G401.6 (cell line): ENCODE measurements at regions not wholly inside any gene's neighbourhood (a gene's known extent, or its start where the extent isn't known, plus 50 kb on each side); places are given as distances from the start of the nearest gene placed in this dataset.
"Not testable (repeated sequence)": the region's sequence is repeated elsewhere in the genome, so short reads cannot be mapped to it uniquely, and the experiment has no call there.

Source experiments
- FAIRE-seq: peaks from 2 replicates; lab custom pipeline; 2012; peaks lifted over from hg19 to GRCh38; lab: Jason Lieb, UNC

- FAIRE-seq = no peak
Observed at GRCh38 chr18:37920865-37921264, 355.3 kb upstream of the CELF4 start.

GRCh38 chr18:37913051-37913450, 347.5 kb upstream of the CELF4 start:
- FAIRE-seq = no peak

- no peak for FAIRE-seq
Observed at GRCh38 chr18:37902344-37902743, 336.7 kb upstream of the CELF4 start.

- no peak for FAIRE-seq
Observed at GRCh38 chr18:37900326-37900725, 334.7 kb upstream of the CELF4 start.

- no peak for FAIRE-seq
Observed at GRCh38 chr18:37889963-37890362, 324.4 kb upstream of the CELF4 start.

GRCh38 chr18:37874721-37875120, 309.1 kb upstream of the CELF4 start:
- FAIRE-seq = no peak

GRCh38 chr18:37873416-37873815, 307.8 kb upstream of the CELF4 start:
- no peak for FAIRE-seq

- FAIRE-seq = no peak
Observed at GRCh38 chr18:37872562-37872961, 307.0 kb upstream of the CELF4 start.

- FAIRE-seq = no peak
Observed at GRCh38 chr18:37871561-37871960, 306.0 kb upstream of the CELF4 start.

GRCh38 chr18:37869051-37869450, 303.5 kb upstream of the CELF4 start:
- no peak for FAIRE-seq

GRCh38 chr18:37864122-37864521, 298.5 kb upstream of the CELF4 start:
- no peak for FAIRE-seq

GRCh38 chr18:37861981-37862380, 296.4 kb upstream of the CELF4 start:
- FAIRE-seq = no peak

GRCh38 chr18:37854396-37854795, 288.8 kb upstream of the CELF4 start:
- no peak for FAIRE-seq

GRCh38 chr18:37853706-37854105, 288.1 kb upstream of the CELF4 start:
- FAIRE-seq = no peak

- no peak for FAIRE-seq
Observed at GRCh38 chr18:37852464-37852863, 286.9 kb upstream of the CELF4 start.

GRCh38 chr18:37847544-37847943, 281.9 kb upstream of the CELF4 start:
- FAIRE-seq = no peak

- FAIRE-seq = no peak
Observed at GRCh38 chr18:37846996-37847395, 281.4 kb upstream of the CELF4 start.

- FAIRE-seq = no peak
Observed at GRCh38 chr18:37845498-37845897, 279.9 kb upstream of the CELF4 start.

GRCh38 chr18:37844209-37844970, 278.8 kb upstream of the CELF4 start:
- no peak for FAIRE-seq

GRCh38 chr18:37838083-37838482, 272.5 kb upstream of the CELF4 start:
- no peak for FAIRE-seq

GRCh38 chr18:37836071-37836970, 270.7 kb upstream of the CELF4 start:
- FAIRE-seq = no peak

- FAIRE-seq = not testable (repeated sequence)
Observed at GRCh38 chr18:37832010-37832695, 266.6 kb upstream of the CELF4 start.

- no peak for FAIRE-seq
Observed at GRCh38 chr18:37812961-37813360, 247.4 kb upstream of the CELF4 start.
